ENCODE measurements at regions not wholly inside any gene's neighbourhood (a gene's known extent, or its start where the extent isn't known, plus 50 kb on each side); places are given as distances from the start of the nearest gene placed in this dataset.

- no peak for DNase-seq
- TF ChIP-seq EP300 (IDR thresholded peaks at IDR 0.05; ENCODE audit: low read depth) = no peak
- TF ChIP-seq POLR2AphosphoS5 (IDR thresholded peaks at IDR 0.05) = no peak
- no peak for TF ChIP-seq POLR2A (IDR thresholded peaks at IDR 0.05)
- TF ChIP-seq CTCF (IDR thresholded peaks at IDR 0.05) = no peak
- H3K9me3 ChIP-seq = no peaks in the 10 kb centered on the region
- no peaks in the 10 kb centered on the region for H3K27me3 ChIP-seq
- no peaks in the 10 kb centered on the region for H3K36me3 ChIP-seq
- no peak overlapping the region for H3K27ac ChIP-seq
- in situ Hi-C loops (cut with MboI; ENCODE audit: low pct_ligation_motif_present in 1 of 4, low pct_unique_long_range_greater_than_20kb in 1 of 4, low sequenced_read_pairs in 3 of 4) = loop anchor here in 1 of 4 donors (10.0 to 25.0 kb wide), 2 partner anchors 198 to 284 kb away; no protein-coding TSS in a partner anchor
- intact Hi-C loops (cut with DNase I; ENCODE audit: low total_unique reads) = loop anchor here (10.0 kb wide), 1 partner anchor 58 kb away; the partner anchor contains the start of gene ASAP2
- H3K4me3 ChIP-seq = no peak overlapping the region
- WGBS, 2 donors (ENCODE audit: low coverage in 1 of 2) = 93 to 94% methylated on average over 6 of the region's 6 CpGs
- peaks cover 4 to 15% (median 10%) of the 10 kb centered on the region in 4 donors for H3K4me1 ChIP-seq
These were observed 60.0 kb upstream of the ASAP2 start for GRCh38 chr2:9146646-9147045.

GRCh38 chr2:9145752-9146430 is 60.7 kb upstream of the ASAP2 start:
- Histone ChIP-seq H3K4me1 (peaks cover 4 to 15% (median 10%) of the 10 kb centered on the region in 4 donors), H3K4me3 (no peak overlapping the region), H3K9me3 (no peaks in the 10 kb centered on the region), H3K27ac (no peak overlapping the region), H3K27me3 (no peaks in the 10 kb centered on the region), H3K36me3 (no peaks in the 10 kb centered on the region)
- no peak for TF ChIP-seq EP300 (IDR thresholded peaks at IDR 0.05; ENCODE audit: low read depth)
- no peak for TF ChIP-seq POLR2A (IDR thresholded peaks at IDR 0.05)
- no peak for TF ChIP-seq CTCF (IDR thresholded peaks at IDR 0.05)
- no peak for TF ChIP-seq POLR2AphosphoS5 (IDR thresholded peaks at IDR 0.05)
- 87% methylated on average over 22 of the region's 28 CpGs; no CpG with 5 or more reads in 1 of the 2 donors for WGBS, 2 donors (ENCODE audit: low coverage in 1 of 2)
- intact Hi-C loops (cut with DNase I; ENCODE audit: low total_unique reads) (loop anchor here (10.0 kb wide), 1 partner anchor 59 kb away; the partner anchor contains the start of gene ASAP2), in situ Hi-C loops (cut with MboI; ENCODE audit: low pct_ligation_motif_present in 1 of 4, low pct_unique_long_range_greater_than_20kb in 1 of 4, low sequenced_read_pairs in 3 of 4) (loop anchor here in 1 of 4 donors (10.0 to 25.0 kb wide), 2 partner anchors 199 to 284 kb away; no protein-coding TSS in a partner anchor)
- no peak for DNase-seq

- intact Hi-C loops (cut with DNase I; ENCODE audit: low total_unique reads) = loop anchor here (10.0 kb wide), 1 partner anchor 60 kb away; the partner anchor contains the start of gene ASAP2
- Histone ChIP-seq H3K9me3 (no peaks in the 10 kb centered on the region), H3K4me1 (peaks cover 4 to 15% (median 10%) of the 10 kb centered on the region in 4 donors), H3K27me3 (no peaks in the 10 kb centered on the region), H3K36me3 (no peaks in the 10 kb centered on the region), H3K4me3 (no peak overlapping the region), H3K27ac (no peak overlapping the region)
- in situ Hi-C loops (cut with MboI; ENCODE audit: low pct_ligation_motif_present in 1 of 4, low pct_unique_long_range_greater_than_20kb in 1 of 4, low sequenced_read_pairs in 3 of 4) = loop anchor here in 1 of 4 donors (10.0 to 25.0 kb wide), 2 partner anchors 200 to 283 kb away; no protein-coding TSS in a partner anchor
- WGBS, 2 donors (ENCODE audit: low coverage in 1 of 2) = 74% methylated on average over 13 of the region's 13 CpGs; no CpG with 5 or more reads in 1 of the 2 donors
- TF ChIP-seq CTCF (IDR thresholded peaks at IDR 0.05) = no peak
- no peak for TF ChIP-seq EP300 (IDR thresholded peaks at IDR 0.05; ENCODE audit: low read depth)
- TF ChIP-seq POLR2AphosphoS5 (IDR thresholded peaks at IDR 0.05) = no peak
- TF ChIP-seq POLR2A (IDR thresholded peaks at IDR 0.05) = no peak
- no peak for DNase-seq
These were observed 61.4 kb upstream of the ASAP2 start for GRCh38 chr2:9145109-9145751.

GRCh38 chr2:9144617-9145016 is 62.0 kb upstream of the ASAP2 start:
- TF ChIP-seq POLR2AphosphoS5 (IDR thresholded peaks at IDR 0.05) (no peak), CTCF (IDR thresholded peaks at IDR 0.05) (no peak), EP300 (IDR thresholded peaks at IDR 0.05; ENCODE audit: low read depth) (no peak), POLR2A (IDR thresholded peaks at IDR 0.05) (no peak)
- no peak for DNase-seq
- Histone ChIP-seq H3K4me1 (peaks cover 4 to 15% (median 12%) of the 10 kb centered on the region in 4 donors), H3K9me3 (no peaks in the 10 kb centered on the region), H3K36me3 (no peaks in the 10 kb centered on the region), H3K27me3 (no peaks in the 10 kb centered on the region), H3K4me3 (no peak overlapping the region), H3K27ac (no peak overlapping the region)
- 81 to 86% methylated on average over 4 to 5 of the region's 5 CpGs for WGBS, 2 donors (ENCODE audit: low coverage in 1 of 2)
- intact Hi-C loops (cut with DNase I; ENCODE audit: low total_unique reads) = loop anchor here (5.0 to 10.0 kb wide), 2 partner anchors 60 to 193 kb away; partner anchors contain the start of gene ASAP2
- in situ Hi-C loops (cut with MboI; ENCODE audit: low pct_ligation_motif_present in 1 of 4, low pct_unique_long_range_greater_than_20kb in 1 of 4, low sequenced_read_pairs in 3 of 4) = loop anchor here in 1 of 4 donors (10.0 to 25.0 kb wide), 2 partner anchors 200 to 282 kb away; no protein-coding TSS in a partner anchor

Measured in transverse colon (tissue), 4 donors.